ENCODE measurements at regions not wholly inside any gene's neighbourhood (a gene's known extent, or its start where the extent isn't known, plus 50 kb on each side); places are given as distances from the start of the nearest gene placed in this dataset.
"Not testable (repeated sequence)": the region's sequence is repeated elsewhere in the genome, so short reads cannot be mapped to it uniquely, and the experiment has no call there.

- DNase-seq (ENCODE audit: low spot score) = no peak
Measured at GRCh38 chr4:81816031-81816761, 344.5 kb upstream of the RASGEF1B start.

GRCh38 chr4:81814987-81815541, 343.4 kb upstream of the RASGEF1B start:
- DNase-seq (ENCODE audit: low spot score) = no peak

- no peak for DNase-seq (ENCODE audit: low spot score)
Measured at GRCh38 chr4:81811562-81812293, 340.0 kb upstream of the RASGEF1B start.

GRCh38 chr4:81808011-81808672, 336.4 kb upstream of the RASGEF1B start:
- no peak for DNase-seq (ENCODE audit: low spot score)

DNA sequence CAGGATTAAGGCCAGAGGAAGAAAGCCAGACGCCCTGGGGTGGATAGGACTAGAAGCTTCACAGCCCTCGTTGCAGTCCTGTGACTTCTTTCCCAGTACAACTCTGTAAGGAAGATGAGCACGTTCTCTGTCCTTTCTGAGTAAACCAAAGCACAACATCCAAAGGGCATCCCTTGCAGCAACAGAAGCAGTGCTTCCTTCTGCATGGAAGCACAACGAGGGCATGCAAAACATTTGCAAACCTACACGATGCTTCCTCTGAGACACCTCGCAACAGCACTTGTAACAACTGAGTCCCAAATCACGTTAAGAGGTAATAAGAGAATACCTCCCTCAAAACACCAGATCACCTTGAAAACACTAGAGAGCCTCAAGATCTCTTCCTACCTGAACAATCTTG, 335.7 kb upstream of the RASGEF1B start:
- no peak for DNase-seq (ENCODE audit: low spot score)

- DNase-seq (ENCODE audit: low spot score) = no peak
Measured at GRCh38 chr4:81806485-81806884, 334.8 kb upstream of the RASGEF1B start.

DNA sequence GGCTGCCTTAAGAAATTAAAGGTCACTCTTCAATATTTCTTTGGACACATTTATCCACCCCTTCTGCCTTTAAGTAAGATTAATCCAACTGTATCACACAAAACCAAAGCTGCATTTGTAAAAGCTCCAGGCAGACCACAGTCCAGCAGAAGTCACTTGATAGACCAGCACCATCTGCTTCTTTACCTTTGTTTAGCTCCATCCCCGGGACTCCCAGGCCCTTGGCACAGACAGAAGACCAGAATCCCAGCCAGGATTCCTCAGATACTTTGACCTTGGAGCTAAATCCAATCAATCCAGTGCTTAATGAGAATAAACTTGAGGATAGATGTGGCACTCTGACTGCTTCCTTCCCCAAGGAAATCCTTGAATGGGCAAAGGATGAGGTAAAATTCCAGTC, 333.1 kb upstream of the RASGEF1B start:
- DNase-seq (ENCODE audit: low spot score) = no peak

- DNase-seq (ENCODE audit: low spot score) = no peak
Measured at GRCh38 chr4:81802285-81802846, 330.7 kb upstream of the RASGEF1B start.

DNA sequence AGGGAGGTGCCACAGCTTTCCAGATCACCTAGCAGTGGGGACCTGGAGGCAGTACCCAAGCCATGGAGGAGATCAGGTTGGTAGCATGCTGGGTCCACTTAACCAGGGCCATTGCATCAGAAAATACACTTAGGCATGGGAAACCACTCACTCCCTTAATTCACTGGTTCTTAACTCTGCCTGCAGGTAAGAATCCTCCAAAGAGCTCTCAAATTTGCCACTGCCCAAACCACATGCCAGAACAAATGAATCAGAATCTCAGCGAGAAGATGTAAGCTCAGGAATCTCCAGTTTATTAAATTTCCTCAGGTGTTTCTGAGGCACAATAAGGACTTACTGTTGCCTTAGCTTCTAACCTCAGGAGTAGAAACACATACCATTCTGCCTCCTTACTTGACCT, 327.7 kb upstream of the RASGEF1B start:
- no peak for DNase-seq (ENCODE audit: low spot score)

GRCh38 chr4:81796790-81797528, 325.3 kb upstream of the RASGEF1B start:
- no peak for DNase-seq (ENCODE audit: low spot score)

GRCh38 chr4:81792521-81792920, 320.8 kb upstream of the RASGEF1B start:
- no peak for DNase-seq (ENCODE audit: low spot score)

DNA sequence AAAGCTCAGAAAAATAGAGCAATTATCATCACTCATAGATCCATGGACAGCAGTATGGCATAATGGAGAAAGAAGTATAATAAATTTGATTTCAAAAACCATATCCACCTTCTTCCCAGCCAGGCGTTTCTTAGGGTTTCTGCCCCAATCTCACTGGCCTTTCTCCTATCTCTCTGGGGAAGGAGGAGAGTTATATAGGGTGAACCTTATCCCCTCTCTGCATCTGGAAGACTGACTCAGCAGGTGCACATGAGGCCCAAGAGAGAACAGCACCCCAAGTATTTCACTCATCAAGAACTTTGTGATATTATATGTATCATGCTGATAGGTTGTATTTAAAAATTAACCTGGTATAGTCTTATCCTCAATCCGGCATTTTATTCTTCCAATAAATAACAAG, 318.8 kb upstream of the RASGEF1B start:
- DNase-seq (ENCODE audit: low spot score) = no peak

DNA sequence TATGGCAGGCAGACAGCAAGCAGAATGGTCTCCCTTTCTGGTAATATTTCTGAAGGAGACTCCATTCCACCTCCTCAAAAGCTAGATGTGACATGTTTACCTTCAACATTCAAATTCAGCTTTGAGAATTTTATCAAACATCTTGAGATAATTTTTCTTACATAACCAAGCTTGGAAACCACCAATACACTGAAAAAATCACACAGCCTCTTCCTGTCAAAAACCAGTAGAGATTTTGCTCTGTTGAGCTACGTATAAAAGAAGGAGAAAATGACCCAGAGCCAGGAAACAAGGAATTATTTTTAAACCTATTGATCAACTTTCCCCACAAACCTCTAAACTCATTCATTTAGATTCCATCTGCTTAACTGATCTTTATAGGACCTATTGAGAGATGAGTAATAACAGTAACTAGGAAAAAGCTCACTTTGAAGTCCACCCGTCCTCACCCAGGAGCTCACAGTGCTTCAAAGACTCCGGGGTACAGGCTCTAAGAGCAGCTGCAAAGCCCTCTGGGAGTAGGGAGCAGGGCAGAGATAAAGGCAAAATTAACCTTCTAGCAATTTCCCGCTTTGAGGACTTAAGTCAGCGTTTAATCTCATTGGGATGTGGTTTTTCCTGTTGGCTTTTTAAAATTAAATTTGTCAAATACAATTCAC, 318.2 kb upstream of the RASGEF1B start:
- DNase-seq (ENCODE audit: low spot score) = no peak

DNA sequence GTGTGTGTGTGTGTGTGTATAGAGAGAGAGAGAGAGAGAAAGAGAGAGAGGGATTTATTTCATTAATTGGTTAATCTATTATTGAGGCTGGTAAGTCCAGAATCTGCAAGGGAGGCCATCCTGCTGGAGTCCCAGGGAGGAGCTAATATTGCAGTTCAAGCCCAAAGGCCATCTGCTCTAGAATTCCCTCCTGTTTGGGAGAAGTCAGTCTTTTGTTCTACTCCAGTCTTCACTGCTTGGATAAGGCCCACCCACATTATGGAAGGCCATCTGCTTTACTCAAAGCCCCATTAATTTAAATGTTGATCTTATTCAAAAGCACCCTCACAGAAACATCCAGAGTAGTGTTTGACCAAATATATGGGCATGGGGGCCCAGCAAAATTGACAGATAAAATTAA, 317.5 kb upstream of the RASGEF1B start:
- DNase-seq (ENCODE audit: low spot score) = no peak

GRCh38 chr4:81786766-81787165, 315.1 kb upstream of the RASGEF1B start:
- no peak for DNase-seq (ENCODE audit: low spot score)

GRCh38 chr4:81786063-81786763, 314.5 kb upstream of the RASGEF1B start:
- DNase-seq (ENCODE audit: low spot score) = no peak

- DNase-seq (ENCODE audit: low spot score) = no peak
Measured at GRCh38 chr4:81785338-81785737, 313.6 kb upstream of the RASGEF1B start.

GRCh38 chr4:81783558-81783957, 311.9 kb upstream of the RASGEF1B start:
- DNase-seq (ENCODE audit: low spot score) = no peak

- DNase-seq (ENCODE audit: low spot score) = no peak
Measured at GRCh38 chr4:81781799-81782198, 310.1 kb upstream of the RASGEF1B start.

DNA sequence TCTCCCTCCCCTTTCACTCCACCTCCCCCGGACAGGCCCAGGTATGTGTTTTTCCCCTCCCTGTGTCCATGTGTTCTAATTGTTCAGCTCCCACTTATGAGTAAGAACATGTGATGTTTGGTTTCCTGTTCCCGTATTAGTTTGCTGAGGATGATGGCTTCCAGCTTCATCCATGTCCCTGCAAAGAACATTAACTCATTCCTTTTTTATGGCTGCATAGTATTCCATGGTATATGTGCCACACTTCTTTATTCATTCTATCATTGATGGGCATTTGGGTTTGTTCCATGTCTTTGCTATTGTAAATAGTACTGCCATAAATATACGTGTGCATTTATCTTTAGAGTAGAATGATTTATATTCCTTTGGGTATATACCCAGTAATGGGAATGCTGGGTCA, 306.0 kb upstream of the RASGEF1B start:
- not testable (repeated sequence) for DNase-seq (ENCODE audit: low spot score)

DNA sequence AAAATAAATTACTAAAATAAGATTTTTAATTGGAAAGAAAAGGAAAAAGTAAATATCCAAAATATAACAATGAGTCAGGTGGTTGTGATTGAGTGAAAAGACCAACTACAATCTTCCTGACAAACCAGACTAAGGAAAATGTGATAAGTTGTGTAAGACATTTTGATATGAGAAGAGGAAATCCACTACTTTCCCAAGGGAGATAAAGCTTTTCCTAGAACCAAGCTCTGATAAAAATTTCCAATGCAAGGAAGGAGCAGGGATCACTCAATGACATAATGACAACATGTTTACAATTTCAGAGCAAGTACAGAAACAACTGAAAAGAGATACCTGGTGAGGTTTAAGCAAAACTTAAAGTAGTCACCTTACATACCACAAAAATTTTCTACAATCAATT, 305.1 kb upstream of the RASGEF1B start:
- no peak for DNase-seq (ENCODE audit: low spot score)

Measured in CD4-positive, alpha-beta T cell treated with Interleukin-2 at 100 ng/mL for 4 hours (primary cell).